Amniotic epithelial cell (primary cell): ENCODE measurements at regions not wholly inside any gene's neighbourhood (a gene's known extent, or its start where the extent isn't known, plus 50 kb on each side); places are given as distances from the start of the nearest gene placed in this dataset.
"Not testable (repeated sequence)": the region's sequence is repeated elsewhere in the genome, so short reads cannot be mapped to it uniquely, and the experiment has no call there.

Experiments used
- DNase-seq: peaks from one replicate; pipeline ENCODE4 v3.0.0-alpha.2; 2010; ENCODE audit warnings: low read depth

- DNase-seq = no peak
These were observed 1677.7 kb downstream of the OLFM4 start for GRCh38 chr13:54706336-54706735.

GRCh38 chr13:54709546-54709945, 1680.9 kb downstream of the OLFM4 start:
- no peak for DNase-seq

DNA sequence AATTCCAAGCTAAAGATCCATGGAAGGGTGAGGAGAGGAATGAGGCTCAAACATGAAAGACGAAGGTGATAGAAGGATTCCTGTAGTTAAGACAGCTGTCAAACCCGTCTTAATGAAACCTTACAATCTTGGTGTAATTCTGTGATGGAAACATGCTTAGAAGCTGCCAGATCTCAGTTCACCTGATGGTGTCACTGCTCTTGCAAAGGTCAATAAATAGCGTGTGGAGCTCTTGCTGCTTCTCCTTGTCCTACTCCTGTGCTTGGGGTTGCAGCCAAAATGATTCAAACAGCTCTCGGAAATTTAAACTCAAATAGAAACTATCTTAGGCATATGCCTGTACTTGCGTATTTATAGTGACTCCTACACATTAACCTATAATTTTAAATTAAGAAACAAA, 1705.0 kb downstream of the OLFM4 start:
- DNase-seq = no peak

DNA sequence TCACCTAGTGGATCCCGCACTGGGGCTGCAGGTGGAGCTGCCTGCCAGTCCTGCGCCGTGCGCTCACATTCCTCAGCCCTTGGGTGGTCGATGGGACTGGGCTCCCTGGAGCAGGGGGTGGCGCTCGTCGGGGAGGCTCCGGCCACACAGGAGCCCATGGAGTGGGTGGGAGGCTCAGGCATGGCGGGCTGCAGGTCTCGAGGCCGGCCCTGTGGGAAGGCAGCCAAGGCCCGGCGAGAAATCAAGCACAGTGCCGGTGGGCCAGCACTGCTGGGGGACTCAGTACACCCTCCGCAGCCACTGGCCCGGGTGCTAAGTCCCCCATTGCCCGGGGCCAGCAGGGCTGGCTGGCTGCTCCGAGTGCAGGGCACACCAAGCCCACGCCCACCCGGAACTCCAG, 1708.6 kb downstream of the OLFM4 start:
- not testable (repeated sequence) for DNase-seq

DNA sequence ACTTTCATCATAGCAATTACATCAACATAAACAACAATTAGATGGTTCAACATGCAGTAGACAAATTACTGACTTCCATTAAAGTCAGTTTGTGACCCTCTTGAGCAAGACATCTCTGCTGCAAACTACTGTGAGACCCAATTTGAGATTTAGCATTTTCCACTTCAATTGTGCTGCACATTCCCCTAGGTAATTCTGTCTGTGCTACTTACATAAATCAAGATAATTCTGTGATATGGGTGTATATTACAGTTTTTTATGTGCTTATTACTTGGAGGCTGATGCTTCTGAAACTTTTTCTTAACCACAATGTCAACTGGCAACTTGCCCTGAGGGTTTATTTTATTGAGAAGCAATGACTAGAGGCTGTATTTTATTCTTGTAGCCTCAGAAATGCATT, 1714.4 kb downstream of the OLFM4 start:
- DNase-seq = no peak

- no peak for DNase-seq
These were observed 1716.1 kb downstream of the OLFM4 start for GRCh38 chr13:54744747-54745146.

GRCh38 chr13:54750521-54750920, 1721.9 kb downstream of the OLFM4 start:
- no peak for DNase-seq

DNA sequence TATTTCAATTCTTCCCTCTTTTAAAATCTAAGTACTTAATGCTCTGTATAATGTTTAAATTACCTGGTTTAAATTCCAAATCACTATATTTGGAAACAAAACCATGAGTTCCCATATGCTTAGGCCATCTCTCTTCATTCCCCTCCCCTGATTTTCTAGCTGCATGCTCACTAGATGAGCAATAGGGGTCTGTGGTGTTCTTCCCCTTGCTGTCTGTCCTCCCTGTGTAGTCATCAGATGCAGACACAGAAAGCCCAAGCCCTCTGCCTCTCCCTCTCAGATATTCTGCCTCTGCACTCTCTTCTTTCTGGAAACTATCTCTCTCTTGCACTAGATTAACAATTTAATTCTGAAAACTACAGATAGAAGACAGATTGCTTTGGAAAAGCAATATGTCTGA, 1730.2 kb downstream of the OLFM4 start:
- no peak for DNase-seq

GRCh38 chr13:54768214-54768613, 1739.6 kb downstream of the OLFM4 start:
- DNase-seq = no peak

GRCh38 chr13:54775501-54776191, 1747.0 kb downstream of the OLFM4 start:
- DNase-seq = no peak

DNA sequence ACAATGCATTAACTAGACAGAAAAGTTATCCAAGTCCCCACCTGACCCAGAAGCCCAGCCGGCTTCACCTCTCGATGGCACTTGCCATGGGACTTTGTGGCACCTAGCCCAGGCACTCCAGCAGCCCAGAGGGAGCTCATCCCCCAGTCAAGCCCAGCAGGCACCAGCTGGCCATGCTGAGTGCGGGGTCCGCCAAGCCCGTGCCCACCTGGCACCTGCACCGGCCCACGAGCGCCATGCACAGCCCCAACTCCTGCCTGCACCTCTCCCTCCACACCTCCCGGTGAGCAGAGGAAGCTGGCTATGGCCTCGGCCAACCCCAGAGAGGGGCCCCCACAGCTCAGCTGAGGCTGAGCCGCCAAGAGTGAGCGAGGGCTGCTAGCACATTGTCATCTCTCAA, 1759.1 kb downstream of the OLFM4 start:
- no peak for DNase-seq

DNA sequence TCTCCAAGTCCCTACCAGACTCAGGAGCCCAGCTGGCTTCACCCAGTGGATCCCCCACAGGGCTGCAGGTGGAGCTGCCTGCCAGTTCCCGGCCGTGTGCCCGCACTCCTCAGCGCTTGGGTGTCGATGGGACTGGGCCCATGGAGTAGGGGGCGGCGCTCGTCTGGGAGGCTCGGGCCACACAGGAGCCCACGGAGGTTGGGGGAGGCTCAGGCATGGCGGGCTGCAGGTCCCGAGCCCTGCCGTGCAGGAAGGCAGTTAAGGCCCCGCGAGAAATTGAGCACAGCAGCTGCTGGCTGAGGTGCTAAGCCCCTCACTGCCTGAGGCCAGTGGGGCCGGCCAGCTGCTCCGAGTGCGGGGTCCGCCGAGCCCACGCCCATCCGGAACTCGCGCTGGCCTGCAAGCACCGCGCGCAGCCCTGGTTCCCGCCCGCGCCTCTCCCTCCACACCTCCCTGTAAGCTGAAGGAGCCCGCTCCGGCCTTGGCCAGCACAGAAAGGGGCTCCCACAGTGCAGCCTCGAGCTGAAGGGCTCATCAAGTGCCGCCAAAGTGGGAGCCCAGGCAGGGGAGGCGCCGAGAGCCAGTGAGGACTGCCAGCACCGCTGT, 1771.1 kb downstream of the OLFM4 start:
- DNase-seq = no peak

DNA sequence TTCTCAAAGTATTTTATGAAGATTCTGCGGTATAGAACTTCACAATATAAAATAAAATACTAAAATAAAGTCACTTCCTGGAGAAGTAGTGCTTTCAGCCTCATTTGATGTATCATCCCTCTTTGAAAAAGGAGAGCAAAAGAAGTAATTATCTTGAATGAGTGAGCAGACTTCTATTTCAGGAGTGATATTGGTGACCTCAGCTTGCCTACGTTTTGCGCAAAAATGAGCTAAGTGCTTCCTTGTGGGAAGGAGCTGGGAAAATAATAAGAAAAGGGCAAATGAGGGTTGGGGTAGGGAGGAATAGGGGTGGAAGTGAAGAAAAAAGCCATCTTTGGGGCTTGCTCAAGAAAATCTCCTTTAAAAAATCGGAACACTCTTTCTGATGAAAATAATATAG, 1773.6 kb downstream of the OLFM4 start:
- DNase-seq = no peak

DNA sequence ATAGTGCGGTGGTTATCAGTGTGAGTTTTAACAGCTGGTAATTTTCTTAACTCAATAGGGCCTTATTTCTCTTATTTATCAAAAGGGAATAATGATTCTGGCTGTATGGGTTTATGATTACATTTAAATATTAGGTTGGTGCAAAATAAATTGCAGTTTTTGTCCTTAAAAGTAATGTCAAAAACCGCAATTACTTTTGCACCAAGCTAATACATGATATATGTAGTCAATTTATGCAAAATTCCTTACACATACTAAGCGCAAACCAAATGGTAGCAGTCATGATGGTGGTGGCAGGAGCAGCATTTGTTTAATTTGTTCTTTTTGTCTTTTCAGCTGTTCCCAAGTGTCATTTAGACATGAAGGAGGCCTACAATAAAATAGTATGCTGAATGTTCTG, 1777.1 kb downstream of the OLFM4 start:
- DNase-seq = no peak

DNA sequence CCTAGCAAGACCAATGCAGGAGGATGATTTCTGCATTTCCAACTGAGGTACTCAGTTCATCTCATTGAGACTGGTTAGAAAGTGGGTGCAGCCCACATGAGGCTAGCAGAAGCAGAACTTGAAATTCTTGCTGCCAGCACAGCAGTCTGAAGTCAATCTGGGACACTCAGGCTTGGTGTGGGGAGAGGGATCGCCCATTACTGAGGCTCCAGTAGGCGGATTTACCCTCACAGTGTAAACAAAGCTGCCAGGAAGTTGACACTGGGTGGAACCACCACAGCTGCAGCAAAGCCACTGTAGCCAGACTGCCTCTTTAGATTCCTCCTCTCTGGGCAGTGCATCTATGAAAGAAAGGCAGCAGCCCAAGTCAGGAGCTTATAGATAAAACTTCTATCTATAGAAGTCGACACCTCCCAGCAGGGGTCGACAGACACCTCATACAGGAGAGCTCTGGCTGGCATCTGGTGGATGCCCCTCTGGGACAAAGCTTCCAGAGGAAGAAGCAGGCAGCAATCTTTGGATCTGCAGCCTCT, 1793.4 kb downstream of the OLFM4 start:
- not testable (repeated sequence) for DNase-seq

GRCh38 chr13:54829391-54830068, 1800.9 kb downstream of the OLFM4 start:
- DNase-seq = not testable (repeated sequence)

GRCh38 chr13:54836273-54836672, 1807.7 kb downstream of the OLFM4 start:
- DNase-seq = no peak

GRCh38 chr13:54841682-54842081, 1813.1 kb downstream of the OLFM4 start:
- no peak for DNase-seq

GRCh38 chr13:54845351-54845965, 1816.8 kb downstream of the OLFM4 start:
- DNase-seq = no peak

DNA sequence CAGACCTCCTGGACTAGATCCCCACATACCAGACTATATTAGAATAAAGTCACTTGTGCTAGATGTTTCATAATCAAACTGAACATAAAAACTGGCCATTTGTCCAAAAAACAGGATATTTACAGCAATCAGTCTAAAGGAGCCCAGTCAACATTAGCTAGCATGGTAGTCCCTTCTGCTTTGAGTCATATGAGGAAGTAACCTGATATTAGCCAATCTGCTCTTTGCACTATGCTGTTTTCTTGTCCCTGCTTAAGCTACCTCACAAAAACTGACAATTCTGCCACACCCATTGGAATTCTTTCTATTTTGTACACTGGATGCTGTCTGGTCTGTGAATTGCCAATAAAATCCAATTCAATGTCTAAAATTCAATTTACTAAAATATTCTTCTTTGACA, 1824.2 kb downstream of the OLFM4 start:
- DNase-seq = no peak

- no peak for DNase-seq
These were observed 1831.2 kb downstream of the OLFM4 start for GRCh38 chr13:54859827-54860226.

- DNase-seq = no peak
These were observed 1846.5 kb downstream of the OLFM4 start for GRCh38 chr13:54875111-54875510.

DNA sequence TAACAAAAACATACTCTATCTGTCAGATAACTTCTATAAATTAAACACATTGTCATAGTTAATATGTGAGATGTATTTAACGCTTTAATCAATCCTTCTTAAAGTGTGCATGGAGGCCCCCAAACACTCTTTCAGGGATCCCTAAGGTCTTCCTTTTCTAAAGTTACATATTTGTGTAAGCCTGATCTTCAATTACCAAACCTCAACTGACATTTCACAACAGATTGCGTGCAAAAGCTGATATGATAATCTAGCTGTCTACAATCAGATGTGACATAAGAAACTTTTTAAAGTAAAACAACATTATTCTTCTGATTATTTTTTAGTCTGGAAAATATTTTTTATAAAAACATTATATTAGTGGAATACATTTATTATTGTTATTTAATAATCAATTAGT, 1850.4 kb downstream of the OLFM4 start:
- no peak for DNase-seq
